ENCODE measurements at regions not wholly inside any gene's neighbourhood (a gene's known extent, or its start where the extent isn't known, plus 50 kb on each side); places are given as distances from the start of the nearest gene placed in this dataset.
"Not testable (repeated sequence)": the region's sequence is repeated elsewhere in the genome, so short reads cannot be mapped to it uniquely, and the experiment has no call there.

GRCh38 chr1:233750139-233750538, 136.2 kb downstream of the KCNK1 start:
- H3K36me3 ChIP-seq (ENCODE audit: low read depth) = no peaks in the 10 kb centered on the region
- CTCF ChIA-PET = no interaction called here

DNA sequence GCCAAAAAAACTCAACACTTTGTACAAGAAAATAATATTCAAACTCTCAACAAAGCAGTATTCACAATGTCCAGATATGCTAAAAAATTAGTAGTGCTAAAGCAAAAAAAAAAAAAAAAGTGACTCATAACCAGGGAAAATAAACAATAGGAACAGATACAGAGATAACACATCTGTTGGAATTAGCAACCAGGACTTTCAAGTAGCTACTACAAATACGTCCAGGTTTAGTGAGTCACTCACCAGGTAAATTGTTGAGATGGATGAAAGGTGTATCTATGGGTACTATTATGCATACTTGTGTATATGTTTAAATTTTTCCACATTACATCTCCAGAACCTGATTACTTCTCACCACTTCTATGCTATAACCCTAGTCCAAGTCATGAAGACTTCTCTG, 144.8 kb upstream of the SLC35F3 start:
- TF ChIP-seq EZH2 (IDR thresholded peaks at IDR 0.05; ENCODE audit: low read depth) = no peak
- no peak for TF ChIP-seq CTCF (conservative IDR thresholded peaks at IDR 0.05)
- ChIA-PET POLR2A (ENCODE audit: unreplicated experiment) (interaction anchor here (0.7 kb wide), 2 partner anchors 14 to 211 kb away, joined by 15 to 30 read pairs; no protein-coding TSS in a partner anchor), CTCF (no interaction called here)
- BruUV-seq (replicated peaks) = no TSS peak
- no peak overlapping the region for H3K4me3 ChIP-seq
- H2AFZ ChIP-seq = no peak overlapping the region
- peaks cover 12% of the 10 kb centered on the region for H3K4me1 ChIP-seq (replicated peaks; ENCODE audit: insufficient read depth)
- peaks cover 7% of the 10 kb centered on the region; the same call in 1 of the 2 replicates for H3F3A ChIP-seq (ENCODE audit: insufficient read depth, low read depth)
- no peaks in the 10 kb centered on the region for H3K36me3 ChIP-seq (ENCODE audit: low read depth)
- H3K4me2 ChIP-seq = no peak overlapping the region
- no peaks in the 10 kb centered on the region for H3K27me3 ChIP-seq (ENCODE audit: insufficient read depth, low read depth)
- no peaks in the 10 kb centered on the region for H3K9me2 ChIP-seq (ENCODE audit: insufficient read depth)
- H4K20me1 ChIP-seq (ENCODE audit: insufficient read depth) = no peaks in the 10 kb centered on the region
- H3K9me3 ChIP-seq (ENCODE audit: insufficient read depth, low read depth) = no peaks in the 10 kb centered on the region
- H3K27ac ChIP-seq = no peak overlapping the region
- no peaks in the 10 kb centered on the region for H3K79me2 ChIP-seq (ENCODE audit: low read depth)
- DNase-seq = peak; percentile 2 to 79
- intact Hi-C loops (cut with micrococcal nuclease; ENCODE audit: unreplicated experiment) = no loop called here

More at GRCh38 chr1:233750139-233750538, 136.2 kb downstream of the KCNK1 start:
- Histone ChIP-seq H2AFZ (no peak overlapping the region), H3F3A (ENCODE audit: insufficient read depth, low read depth) (no peaks in the 10 kb centered on the region), H3K9me3 (ENCODE audit: insufficient read depth, low read depth) (no peaks in the 10 kb centered on the region), H3K4me2 (no peak overlapping the region), H3K27ac (no peak overlapping the region), H3K9me2 (ENCODE audit: insufficient read depth) (no peaks in the 10 kb centered on the region), H3K27me3 (ENCODE audit: insufficient read depth, low read depth) (no peaks in the 10 kb centered on the region), H3K79me2 (ENCODE audit: low read depth) (no peaks in the 10 kb centered on the region), H4K20me1 (ENCODE audit: insufficient read depth) (no peaks in the 10 kb centered on the region), H3K4me1 (replicated peaks; ENCODE audit: insufficient read depth) (no peaks in the 10 kb centered on the region), H3K4me3 (no peak overlapping the region)
- TF ChIP-seq EZH2 (IDR thresholded peaks at IDR 0.05; ENCODE audit: low read depth) = no peak
- TF ChIP-seq CTCF (conservative IDR thresholded peaks at IDR 0.05) = no peak
- BruUV-seq (replicated peaks) = no TSS peak
- POLR2A ChIA-PET (ENCODE audit: unreplicated experiment) = no interaction called here
- intact Hi-C loops (cut with micrococcal nuclease; ENCODE audit: unreplicated experiment) = no loop called here
- no peak for DNase-seq

DNA sequence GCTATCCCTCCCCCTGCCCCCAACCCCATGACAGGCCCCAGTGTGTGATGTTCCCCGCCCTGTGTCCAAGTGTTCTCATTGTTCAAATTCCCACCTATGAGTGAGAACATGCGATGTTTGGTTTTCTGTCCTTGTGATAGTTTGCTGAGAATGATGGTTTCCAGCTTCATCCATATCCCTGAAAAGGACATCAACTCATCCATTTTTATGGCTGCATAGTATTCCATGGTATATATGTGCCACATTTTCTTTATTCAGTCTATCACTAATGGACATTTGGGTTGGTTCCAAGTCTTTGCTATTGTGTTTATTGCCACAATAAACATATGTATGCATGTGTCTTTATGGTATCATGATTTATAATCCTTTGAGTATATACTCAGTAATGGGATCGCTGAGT, 140.2 kb upstream of the SLC35F3 start:
- H4K20me1 ChIP-seq (ENCODE audit: insufficient read depth); POLR2A ChIA-PET (ENCODE audit: unreplicated experiment); H3K9me2 ChIP-seq (ENCODE audit: insufficient read depth); H3K4me2 ChIP-seq; H3F3A ChIP-seq (ENCODE audit: insufficient read depth, low read depth); DNase-seq; H3K4me3 ChIP-seq; H3K79me2 ChIP-seq (ENCODE audit: low read depth); H2AFZ ChIP-seq; BruUV-seq (replicated peaks); H3K27me3 ChIP-seq (ENCODE audit: insufficient read depth, low read depth); intact Hi-C loops (cut with micrococcal nuclease; ENCODE audit: unreplicated experiment); H3K27ac ChIP-seq; H3K36me3 ChIP-seq (ENCODE audit: low read depth); H3K9me3 ChIP-seq (ENCODE audit: insufficient read depth, low read depth): not testable (repeated sequence)
- peaks cover 10% of the 10 kb centered on the region for H3K4me1 ChIP-seq (replicated peaks; ENCODE audit: insufficient read depth)
- CTCF ChIA-PET = interaction anchor here (1.1 kb wide), 1 partner anchor 304 kb away, joined by 5 read pairs; no protein-coding TSS in a partner anchor

- POLR2A ChIA-PET (ENCODE audit: unreplicated experiment) = no interaction called here
- Histone ChIP-seq H3K4me3 (no peak overlapping the region), H3K36me3 (ENCODE audit: low read depth) (no peaks in the 10 kb centered on the region), H3K79me2 (ENCODE audit: low read depth) (no peaks in the 10 kb centered on the region), H4K20me1 (ENCODE audit: insufficient read depth) (no peaks in the 10 kb centered on the region), H3K4me1 (replicated peaks; ENCODE audit: insufficient read depth) (no peaks in the 10 kb centered on the region), H3K9me2 (ENCODE audit: insufficient read depth) (no peaks in the 10 kb centered on the region), H3K27me3 (ENCODE audit: insufficient read depth, low read depth) (no peaks in the 10 kb centered on the region), H3K27ac (no peak overlapping the region), H3K4me2 (no peak overlapping the region), H2AFZ (no peak overlapping the region), H3K9me3 (ENCODE audit: insufficient read depth, low read depth) (peaks cover 2% of the 10 kb centered on the region; the same call in 1 of the 2 replicates), H3F3A (ENCODE audit: insufficient read depth, low read depth) (no peaks in the 10 kb centered on the region)
- CTCF ChIA-PET = no interaction called here
- DNase-seq = no peak
- intact Hi-C loops (cut with micrococcal nuclease; ENCODE audit: unreplicated experiment) = no loop called here
- no peak for TF ChIP-seq EZH2 (IDR thresholded peaks at IDR 0.05; ENCODE audit: low read depth)
- no peak for TF ChIP-seq CTCF (conservative IDR thresholded peaks at IDR 0.05)
- no TSS peak for BruUV-seq (replicated peaks)
Observed at GRCh38 chr1:233777566-233777965, 126.9 kb upstream of the SLC35F3 start.

All from PC-9 (cell line).